ENCODE measurements at regions not wholly inside any gene's neighbourhood (a gene's known extent, or its start where the extent isn't known, plus 50 kb on each side); places are given as distances from the start of the nearest gene placed in this dataset.

DNA sequence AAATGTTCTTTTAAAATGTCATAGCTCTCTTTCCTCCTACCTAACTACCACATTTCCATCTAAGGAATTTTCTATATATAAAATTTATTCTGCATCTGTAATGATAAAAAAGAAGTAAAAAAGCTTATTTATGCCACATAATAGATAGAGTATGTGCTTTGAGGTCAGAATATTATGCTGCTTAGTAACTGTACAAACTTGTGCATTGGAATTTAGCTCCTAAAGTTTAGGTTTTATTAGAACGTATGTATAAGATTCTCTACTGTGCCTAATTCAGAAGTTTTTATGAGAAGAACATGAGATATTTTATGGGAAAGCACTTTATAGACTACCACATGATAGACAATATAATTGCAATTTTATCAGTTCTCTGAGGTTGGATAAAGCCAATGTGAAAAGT, 384.6 kb downstream of the SLC16A7 start:
- no peaks in the 10 kb centered on the region for H3K4me1 ChIP-seq (ENCODE audit: insufficient read depth, low read length)
- H3K27me3 ChIP-seq (ENCODE audit: control insufficient read depth in 1 of 2, insufficient read depth in 2 of 2, low read length in 2 of 2) = no peaks in the 10 kb centered on the region
- no peak overlapping the region for H3K4me3 ChIP-seq (ENCODE audit: low read length)
- Mint-ChIP-seq H3K36me3 (ENCODE audit: low read depth) (no peaks in the 10 kb centered on the region), H3K9me3 (no peaks in the 10 kb centered on the region), H3K4me3 (no peak overlapping the region), H3K4me1 (ENCODE audit: low read depth) (no peaks in the 10 kb centered on the region), H3K27ac (no peak overlapping the region), H3K27me3 (no peaks in the 10 kb centered on the region)
- TF ChIP-seq, protein P1, sequence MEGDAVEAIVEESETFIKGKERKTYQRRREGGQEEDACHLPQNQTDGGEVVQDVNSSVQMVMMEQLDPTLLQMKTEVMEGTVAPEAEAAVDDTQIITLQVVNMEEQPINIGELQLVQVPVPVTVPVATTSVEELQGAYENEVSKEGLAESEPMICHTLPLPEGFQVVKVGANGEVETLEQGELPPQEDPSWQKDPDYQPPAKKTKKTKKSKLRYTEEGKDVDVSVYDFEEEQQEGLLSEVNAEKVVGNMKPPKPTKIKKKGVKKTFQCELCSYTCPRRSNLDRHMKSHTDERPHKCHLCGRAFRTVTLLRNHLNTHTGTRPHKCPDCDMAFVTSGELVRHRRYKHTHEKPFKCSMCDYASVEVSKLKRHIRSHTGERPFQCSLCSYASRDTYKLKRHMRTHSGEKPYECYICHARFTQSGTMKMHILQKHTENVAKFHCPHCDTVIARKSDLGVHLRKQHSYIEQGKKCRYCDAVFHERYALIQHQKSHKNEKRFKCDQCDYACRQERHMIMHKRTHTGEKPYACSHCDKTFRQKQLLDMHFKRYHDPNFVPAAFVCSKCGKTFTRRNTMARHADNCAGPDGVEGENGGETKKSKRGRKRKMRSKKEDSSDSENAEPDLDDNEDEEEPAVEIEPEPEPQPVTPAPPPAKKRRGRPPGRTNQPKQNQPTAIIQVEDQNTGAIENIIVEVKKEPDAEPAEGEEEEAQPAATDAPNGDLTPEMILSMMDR (IDR thresholded peaks at IDR 0.05) = no peak
- ChIA-PET CTCF (no interaction called here), POLR2A (no interaction called here)
- intact Hi-C loops (cut with DNase I, micrococcal nuclease) = no loop called here
- H3K36me3 ChIP-seq (ENCODE audit: insufficient read depth, low read length) = no peaks in the 10 kb centered on the region
- H3K27ac ChIP-seq (ENCODE audit: low read depth in 1 of 2, low read length in 2 of 2) = no peak overlapping the region
- H3K9me3 ChIP-seq (ENCODE audit: control insufficient read depth in 1 of 2, insufficient read depth in 1 of 2, low read length in 2 of 2) = no peaks in the 10 kb centered on the region
- DNase-seq = no peak
- no peak for ATAC-seq (ENCODE audit: poor library complexity)

DNA sequence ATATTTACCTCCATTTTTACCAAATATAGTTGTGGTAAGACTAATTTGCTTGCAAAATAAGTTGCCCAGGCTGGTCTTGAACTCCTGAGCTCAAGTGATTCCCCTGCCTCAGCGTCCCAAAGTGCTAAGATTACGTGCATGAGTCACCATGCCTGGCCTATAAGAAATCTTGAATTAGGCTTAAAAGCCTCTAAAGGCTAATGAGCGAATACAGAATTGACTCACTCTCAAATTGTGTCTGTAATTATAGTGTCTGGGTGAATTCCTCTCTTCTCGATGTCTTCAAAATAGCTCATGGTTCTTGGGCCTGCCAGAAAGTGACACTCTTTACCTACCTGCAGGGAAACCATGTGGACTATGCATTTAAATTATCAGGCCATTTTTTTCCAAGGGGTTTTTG, 403.5 kb downstream of the SLC16A7 start:
- DNase-seq (no peak), ATAC-seq (ENCODE audit: poor library complexity) (no peak)
- Histone ChIP-seq H3K27ac (ENCODE audit: low read depth in 1 of 2, low read length in 2 of 2) (no peak overlapping the region), H3K4me3 (ENCODE audit: low read length) (no peak overlapping the region), H3K36me3 (ENCODE audit: insufficient read depth, low read length) (no peaks in the 10 kb centered on the region), H3K9me3 (ENCODE audit: control insufficient read depth in 1 of 2, insufficient read depth in 1 of 2, low read length in 2 of 2) (no peaks in the 10 kb centered on the region), H3K4me1 (ENCODE audit: insufficient read depth, low read length) (no peaks in the 10 kb centered on the region), H3K27me3 (ENCODE audit: control insufficient read depth in 1 of 2, insufficient read depth in 2 of 2, low read length in 2 of 2) (no peaks in the 10 kb centered on the region)
- CTCF ChIA-PET = no interaction called here
- Mint-ChIP-seq H3K27me3 (no peaks in the 10 kb centered on the region), H3K4me3 (no peak overlapping the region), H3K27ac (no peak overlapping the region), H3K9me3 (no peaks in the 10 kb centered on the region), H3K36me3 (ENCODE audit: low read depth) (no peaks in the 10 kb centered on the region), H3K4me1 (ENCODE audit: low read depth) (no peaks in the 10 kb centered on the region)
- intact Hi-C loops (cut with DNase I, micrococcal nuclease) = no loop called here
- TF ChIP-seq, protein P1 (IDR thresholded peaks at IDR 0.05) = no peak
- POLR2A ChIA-PET = no interaction called here

DNA sequence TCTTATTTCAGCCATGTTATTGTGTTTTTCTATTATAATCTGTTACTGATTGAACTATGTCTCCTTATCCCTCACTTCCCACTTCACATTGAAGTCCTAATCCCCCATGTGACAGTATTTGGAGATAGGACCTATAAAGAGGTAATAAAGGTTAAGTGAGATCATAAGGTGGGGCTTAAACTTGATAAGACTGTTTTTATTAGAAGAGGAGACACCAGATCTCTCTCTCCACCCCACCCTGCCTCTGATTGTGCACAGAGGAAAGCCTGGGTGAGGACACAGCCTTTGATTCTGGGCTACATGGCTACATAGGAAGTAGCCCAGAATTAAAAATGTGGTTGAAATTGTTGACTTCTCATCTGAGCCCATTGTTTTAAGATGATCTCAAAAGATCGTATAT, 414.7 kb downstream of the SLC16A7 start:
- H3K36me3 ChIP-seq (ENCODE audit: insufficient read depth, low read length) = no peaks in the 10 kb centered on the region
- Mint-ChIP-seq H3K36me3 (ENCODE audit: low read depth) (no peaks in the 10 kb centered on the region), H3K27ac (no peak overlapping the region), H3K9me3 (no peaks in the 10 kb centered on the region), H3K4me3 (no peak overlapping the region), H3K27me3 (no peaks in the 10 kb centered on the region), H3K4me1 (ENCODE audit: low read depth) (no peaks in the 10 kb centered on the region)
- H3K4me1 ChIP-seq (ENCODE audit: insufficient read depth, low read length) = no peaks in the 10 kb centered on the region
- no peaks in the 10 kb centered on the region for H3K9me3 ChIP-seq (ENCODE audit: control insufficient read depth in 1 of 2, insufficient read depth in 1 of 2, low read length in 2 of 2)
- CTCF ChIA-PET = no interaction called here
- TF ChIP-seq, protein P1 (IDR thresholded peaks at IDR 0.05) = no peak
- ATAC-seq (ENCODE audit: poor library complexity) (no peak), DNase-seq (no peak)
- H3K4me3 ChIP-seq (ENCODE audit: low read length) = no peak overlapping the region
- POLR2A ChIA-PET = no interaction called here
- H3K27ac ChIP-seq (ENCODE audit: low read depth in 1 of 2, low read length in 2 of 2) = no peak overlapping the region
- H3K27me3 ChIP-seq (ENCODE audit: control insufficient read depth in 1 of 2, insufficient read depth in 2 of 2, low read length in 2 of 2) = no peaks in the 10 kb centered on the region
- intact Hi-C loops (cut with DNase I, micrococcal nuclease) = no loop called here
